IPS DF 4.7 (cell line): ENCODE measurements at regions not wholly inside any gene's neighbourhood (a gene's known extent, or its start where the extent isn't known, plus 50 kb on each side); places are given as distances from the start of the nearest gene placed in this dataset.
"Not testable (repeated sequence)": the region's sequence is repeated elsewhere in the genome, so short reads cannot be mapped to it uniquely, and the experiment has no call there.

Experiments used
- DNase-seq: peaks from one replicate; pipeline ENCODE4 v3.0.0-alpha.2; 2013; ENCODE audit warnings: low spot score; ENCODE audit errors: extremely low read depth

DNA sequence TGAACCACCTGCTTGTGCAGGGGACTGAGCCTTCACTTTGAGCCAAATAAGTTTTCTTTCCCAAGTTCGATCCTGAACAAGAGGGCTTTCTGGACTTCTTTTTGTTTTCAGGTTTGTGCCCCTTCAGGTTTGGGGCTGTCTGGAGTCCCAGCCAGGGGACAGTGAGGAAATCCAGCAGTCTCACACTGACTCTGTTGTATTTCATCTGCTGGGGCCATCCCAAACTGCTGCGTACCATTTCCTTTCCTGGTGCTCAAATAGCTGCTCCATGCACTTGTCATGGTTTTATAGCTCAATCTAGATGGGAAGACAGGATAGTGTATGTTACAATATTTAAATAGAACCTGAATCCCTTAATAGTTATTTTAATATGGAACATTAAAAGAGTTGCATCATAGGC, 66.3 kb upstream of the IGLL5 start:
- DNase-seq, result no peak

DNA sequence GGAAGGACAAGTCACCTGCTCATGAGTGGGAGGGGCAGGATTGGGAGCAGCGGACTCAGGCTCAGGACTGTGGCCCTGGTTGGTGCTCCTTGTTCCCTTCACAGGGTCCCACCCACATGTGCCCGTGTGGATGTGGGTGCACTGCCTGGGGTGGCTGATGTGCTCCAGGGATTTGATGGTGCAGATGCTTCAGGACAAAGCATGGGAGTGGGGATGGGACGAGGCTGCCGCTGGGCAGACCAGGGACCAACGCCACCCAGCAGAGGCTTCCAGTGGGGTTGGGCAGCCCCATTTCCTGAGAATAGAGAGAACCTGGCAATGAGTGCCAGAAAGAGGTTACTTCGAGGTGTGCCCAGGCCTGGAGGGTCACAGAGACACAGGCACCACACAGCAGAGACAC, 65.5 kb upstream of the IGLL5 start:
- DNase-seq, result no peak

GRCh38 chr22:22822553-22822952, 65.1 kb upstream of the IGLL5 start:
- not testable (repeated sequence) for DNase-seq

DNA sequence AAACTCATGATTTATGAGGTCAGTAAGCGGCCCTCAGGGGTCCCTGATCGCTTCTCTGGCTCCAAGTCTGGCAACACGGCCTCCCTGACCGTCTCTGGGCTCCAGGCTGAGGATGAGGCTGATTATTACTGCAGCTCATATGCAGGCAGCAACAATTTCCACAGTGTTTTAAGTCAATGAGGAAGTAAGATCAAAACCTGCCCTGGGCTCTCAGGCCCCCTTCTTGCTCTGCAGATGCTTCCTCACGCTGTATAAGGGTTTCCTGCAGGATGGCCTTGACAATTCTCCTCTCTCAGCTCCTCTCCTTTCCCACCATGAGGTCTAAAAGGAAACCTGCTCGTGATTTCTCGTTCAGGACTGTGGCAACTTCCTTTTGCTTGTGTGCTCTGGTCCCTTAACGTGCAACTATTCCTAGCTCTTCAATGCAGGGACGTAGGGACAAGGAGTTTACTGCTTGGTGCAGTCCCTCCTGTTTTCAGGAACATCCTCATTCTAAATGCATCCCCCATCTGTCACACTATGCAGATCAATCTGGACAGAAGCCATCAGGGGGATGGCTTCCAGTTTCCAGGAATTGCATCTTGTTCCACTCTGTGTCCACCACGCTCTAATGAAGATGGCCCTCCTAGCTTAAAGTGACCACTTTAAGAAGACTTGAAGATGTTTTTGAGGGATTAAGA, 64.3 kb upstream of the IGLL5 start:
- DNase-seq, result no peak

GRCh38 chr22:22824340-22825212, 63.0 kb upstream of the IGLL5 start:
- no peak for DNase-seq

DNA sequence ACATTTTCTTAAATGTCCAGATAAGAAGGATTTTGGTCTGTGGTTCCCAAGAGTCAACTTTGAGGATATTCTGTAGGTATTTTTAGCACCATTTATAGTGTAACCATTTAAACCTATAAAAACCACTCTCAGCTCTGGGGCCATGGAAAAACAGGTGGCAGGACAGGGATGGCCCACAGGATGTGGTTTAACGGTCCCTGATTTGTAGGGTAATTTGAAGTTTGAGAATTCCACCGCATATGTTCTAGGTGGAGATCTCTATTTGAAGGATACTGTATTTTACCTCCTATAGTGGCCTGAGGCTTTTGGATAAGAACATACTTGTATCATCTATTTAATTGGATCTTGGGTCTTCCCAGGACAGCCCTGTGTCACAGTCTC, 62.4 kb upstream of the IGLL5 start:
- DNase-seq, result no peak

DNA sequence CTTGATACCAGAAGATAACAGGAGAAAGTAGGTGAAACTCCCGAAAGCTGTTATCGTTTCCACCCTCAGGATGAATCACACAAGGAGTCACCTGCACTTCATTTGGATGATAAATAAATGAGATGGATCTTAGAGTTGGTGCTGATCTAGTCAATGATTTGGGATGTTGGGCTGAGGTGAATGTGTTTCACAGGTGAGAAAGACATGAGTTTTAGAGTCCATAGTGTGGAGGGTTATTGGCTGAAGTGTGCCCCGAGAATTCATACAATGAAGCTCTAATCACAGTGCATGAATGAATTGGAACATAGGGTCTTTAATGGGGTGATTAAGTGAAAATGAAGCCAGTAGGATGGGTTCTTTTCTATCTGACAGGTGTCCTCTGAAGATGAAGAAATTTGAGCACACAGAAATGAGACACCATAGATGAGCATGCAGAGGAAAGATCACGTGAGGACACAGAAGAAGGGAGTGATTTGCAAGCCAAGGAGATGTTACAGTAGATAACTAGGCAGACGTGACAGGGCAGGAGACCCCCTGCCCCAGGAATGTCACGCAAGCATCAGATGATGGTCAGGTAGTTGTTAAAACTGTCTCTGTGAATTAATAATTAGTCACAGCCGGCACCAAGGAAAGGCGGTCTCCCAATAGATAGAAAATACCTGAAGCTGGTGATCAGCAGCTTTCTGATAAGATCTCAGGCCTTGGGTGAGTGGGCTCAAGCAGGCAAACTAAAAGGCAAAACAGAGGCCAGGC, 60.3 kb upstream of the IGLL5 start:
- DNase-seq, result no peak

- no peak for DNase-seq
Observed at GRCh38 chr22:22830193-22830592, 57.4 kb upstream of the IGLL5 start.

- DNase-seq, result no peak
Observed at GRCh38 chr22:22830957-22831688, 56.5 kb upstream of the IGLL5 start.

- DNase-seq, result no peak
Observed at GRCh38 chr22:22833059-22833458, 54.6 kb upstream of the IGLL5 start.

DNA sequence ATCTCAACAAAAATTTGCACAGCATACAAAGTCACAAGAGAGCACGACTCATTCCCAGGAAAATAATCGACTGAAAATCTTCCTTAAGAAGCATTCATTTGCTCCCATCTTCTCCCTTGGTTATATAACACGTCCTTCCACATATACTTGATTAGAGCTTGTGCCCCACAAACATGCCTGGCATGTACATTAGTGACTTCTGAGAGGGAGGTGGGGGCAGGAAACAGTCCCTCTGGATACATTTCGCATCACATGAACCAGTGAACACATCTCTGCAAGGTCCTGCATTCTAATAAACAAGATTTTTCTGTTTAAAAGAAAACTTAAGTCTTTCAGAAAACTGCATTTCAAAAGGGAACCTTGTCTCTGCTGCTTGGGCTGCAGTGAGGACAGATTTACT, 54.1 kb upstream of the IGLL5 start:
- no peak for DNase-seq

DNA sequence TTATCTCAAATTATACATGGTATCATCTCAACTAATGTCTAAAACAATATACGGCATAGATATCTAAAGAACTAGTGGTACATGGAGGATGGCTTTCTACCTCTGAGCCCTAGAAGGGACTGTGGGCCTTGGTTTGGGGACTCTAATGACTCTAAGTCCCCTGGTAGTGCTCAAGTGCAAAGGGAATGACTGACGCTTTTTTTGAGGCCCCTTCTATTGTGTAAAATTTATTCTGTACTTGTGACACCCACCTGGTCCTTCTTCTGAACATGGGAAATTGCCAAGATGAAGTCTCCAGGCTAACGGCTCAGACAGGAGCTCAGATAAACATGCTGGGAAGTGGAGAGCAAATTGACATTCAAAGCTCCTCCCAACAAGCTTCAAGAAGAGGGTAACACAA, 53.4 kb upstream of the IGLL5 start:
- no peak for DNase-seq

DNA sequence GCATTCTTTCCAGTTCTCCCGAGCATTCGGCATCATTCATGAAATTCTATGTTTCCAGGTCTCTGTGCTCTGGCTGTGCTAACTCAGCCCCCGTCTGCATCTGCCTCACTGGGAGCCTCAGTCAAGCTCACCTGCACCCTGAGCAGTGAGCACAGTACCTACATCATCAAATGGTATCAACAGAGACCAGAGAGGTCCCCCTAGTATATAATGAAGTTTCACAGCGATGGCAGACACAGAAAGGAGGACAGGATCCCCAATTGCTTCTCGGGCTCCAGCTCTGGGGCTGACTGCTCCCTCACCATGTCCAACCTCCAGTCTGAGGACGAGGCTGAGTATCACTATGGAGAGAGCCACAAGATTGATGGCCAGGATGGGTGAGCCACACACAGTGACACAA, 52.8 kb upstream of the IGLL5 start:
- no peak for DNase-seq

DNA sequence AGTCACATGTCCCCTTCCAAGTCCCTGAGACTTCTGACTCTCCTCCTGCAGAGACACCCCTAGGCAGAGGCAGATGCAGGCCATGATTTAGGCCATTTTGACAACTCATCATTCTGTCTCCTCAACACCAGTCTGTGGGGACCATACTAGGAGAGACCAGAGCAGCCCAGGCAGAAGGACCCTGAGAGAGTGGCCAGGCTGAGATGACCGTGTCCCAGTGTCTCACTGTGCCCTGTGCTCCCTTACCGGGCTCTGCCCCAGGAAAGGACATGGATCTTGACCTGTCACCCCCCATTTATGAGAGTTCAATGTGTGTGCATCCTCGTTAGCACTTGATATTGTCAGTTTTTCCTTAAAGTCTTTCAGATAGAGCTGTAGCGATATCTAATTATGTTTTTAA, 52.4 kb upstream of the IGLL5 start:
- DNase-seq, result no peak

DNA sequence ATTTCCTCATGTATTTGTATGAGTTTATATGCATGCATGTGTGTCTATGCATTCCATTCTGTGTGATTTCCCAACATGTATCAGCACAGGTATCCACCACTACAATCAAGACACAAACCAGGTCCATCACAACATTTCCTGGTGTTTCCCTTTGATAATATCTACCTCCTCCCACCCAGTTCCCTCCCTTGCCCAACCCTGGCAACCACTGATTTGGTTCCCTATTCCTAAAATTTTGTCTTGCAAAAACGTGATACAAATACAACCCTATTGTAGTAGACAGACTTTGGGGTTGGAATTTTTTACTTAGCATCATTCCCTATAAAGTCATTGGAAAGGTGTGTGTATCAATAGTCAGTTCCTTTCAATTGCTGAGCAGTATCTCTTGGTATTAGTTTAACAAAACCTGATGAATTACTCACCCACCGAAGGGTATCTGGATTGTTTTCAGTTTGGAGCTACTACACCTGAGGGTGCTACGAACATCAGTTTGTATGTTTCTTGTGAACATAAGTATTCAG, 51.8 kb upstream of the IGLL5 start:
- no peak for DNase-seq

DNA sequence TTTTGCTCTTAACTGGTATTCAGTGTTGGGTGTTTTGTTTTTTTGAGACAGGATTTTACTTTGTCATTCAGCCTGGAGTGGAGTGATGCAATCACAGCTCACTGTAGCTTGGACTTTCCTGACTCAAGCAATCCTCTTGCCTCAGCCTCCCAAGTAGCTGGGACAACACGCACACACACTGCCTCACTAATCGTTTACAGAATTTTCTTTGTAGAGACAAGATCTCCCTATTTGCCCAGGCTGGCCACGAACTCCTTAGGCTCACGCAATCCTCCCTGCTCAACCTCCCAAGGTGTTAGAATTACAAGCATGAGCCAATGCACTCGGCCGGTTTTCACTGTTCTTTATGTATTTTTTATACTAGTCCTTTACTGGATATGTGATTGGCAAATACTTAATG, 51.0 kb upstream of the IGLL5 start:
- DNase-seq, result no peak
